Keratinocyte (primary cell): ENCODE measurements at regions not wholly inside any gene's neighbourhood (a gene's known extent, or its start where the extent isn't known, plus 50 kb on each side); places are given as distances from the start of the nearest gene placed in this dataset.

Experiments used
- CTCF ChIP-seq, 3 experiments: IDR thresholded peaks in 1 of 3; conservative IDR thresholded peaks in 1 of 3; optimal IDR thresholded peaks in 1 of 3; 2 replicates in 2 of 3; 3 replicates in 1 of 3; pipeline versions ENCODE3 to v1.5.1; 2011; ENCODE audit warnings: low read length in 3 of 3, mild to moderate bottlenecking in 3 of 3, moderate library complexity in 2 of 3, control low read depth in 1 of 3, inconsistent platforms in 1 of 3; ENCODE audit not compliant: insufficient read depth in 2 of 3; ENCODE audit errors: extremely low read depth in 1 of 3
- EZH2 ChIP-seq: IDR thresholded peaks from one replicate; pipeline ENCODE4 v1.6.1; 2012; ENCODE audit warnings: inconsistent platforms, mild to moderate bottlenecking, low read length, moderate library complexity

GRCh38 chrX:42017971-42018370 lies 94.6 kb upstream of the CASK start:
- TF ChIP-seq CTCF (optimal IDR thresholded peaks at IDR 0.05 in 1 of 3, IDR thresholded peaks at IDR 0.05 in 1 of 3, conservative IDR thresholded peaks at IDR 0.05 in 1 of 3; ENCODE audit: extremely low read depth in 1 of 3, insufficient read depth in 2 of 3, low read length in 3 of 3): no peak
- no peak for TF ChIP-seq EZH2
